ENCODE measurements at regions not wholly inside any gene's neighbourhood (a gene's known extent, or its start where the extent isn't known, plus 50 kb on each side); places are given as distances from the start of the nearest gene placed in this dataset.

GRCh38 chr12:5243014-5243413, 188.9 kb upstream of the NTF3 start:
- in situ Hi-C loops (cut with HindIII; ENCODE audit: low pct_unique_long_range_greater_than_20kb, low sequenced_read_pairs) = no loop called here
- DNase-seq (ENCODE audit: low read depth, low spot score) = no peak

GRCh38 chr12:5244513-5244972, 187.4 kb upstream of the NTF3 start:
- DNase-seq (ENCODE audit: low read depth, low spot score) = no peak
- in situ Hi-C loops (cut with HindIII; ENCODE audit: low pct_unique_long_range_greater_than_20kb, low sequenced_read_pairs) = no loop called here

- no peak for DNase-seq (ENCODE audit: low read depth, low spot score)
- in situ Hi-C loops (cut with HindIII; ENCODE audit: low pct_unique_long_range_greater_than_20kb, low sequenced_read_pairs) = no loop called here
These were observed 185.7 kb upstream of the NTF3 start for GRCh38 chr12:5246196-5246595.

- in situ Hi-C loops (cut with HindIII; ENCODE audit: low pct_unique_long_range_greater_than_20kb, low sequenced_read_pairs) = no loop called here
- no peak for DNase-seq (ENCODE audit: low read depth, low spot score)
These were observed 184.8 kb upstream of the NTF3 start for GRCh38 chr12:5247144-5247543.

GRCh38 chr12:5248230-5248629, 183.7 kb upstream of the NTF3 start:
- DNase-seq (ENCODE audit: low read depth, low spot score) = no peak
- in situ Hi-C loops (cut with HindIII; ENCODE audit: low pct_unique_long_range_greater_than_20kb, low sequenced_read_pairs) = no loop called here

- in situ Hi-C loops (cut with HindIII; ENCODE audit: low pct_unique_long_range_greater_than_20kb, low sequenced_read_pairs) = no loop called here
- DNase-seq (ENCODE audit: low read depth, low spot score) = no peak
These were observed 182.8 kb upstream of the NTF3 start for GRCh38 chr12:5248999-5249526.

GRCh38 chr12:5251092-5251491, 180.8 kb upstream of the NTF3 start:
- no peak for DNase-seq (ENCODE audit: low read depth, low spot score)
- in situ Hi-C loops (cut with HindIII; ENCODE audit: low pct_unique_long_range_greater_than_20kb, low sequenced_read_pairs) = no loop called here

GRCh38 chr12:5251786-5252185, 180.1 kb upstream of the NTF3 start:
- in situ Hi-C loops (cut with HindIII; ENCODE audit: low pct_unique_long_range_greater_than_20kb, low sequenced_read_pairs) = no loop called here
- no peak for DNase-seq (ENCODE audit: low read depth, low spot score)

GRCh38 chr12:5254703-5255102, 177.2 kb upstream of the NTF3 start:
- in situ Hi-C loops (cut with HindIII; ENCODE audit: low pct_unique_long_range_greater_than_20kb, low sequenced_read_pairs) = no loop called here

GRCh38 chr12:5257763-5258495, 174.0 kb upstream of the NTF3 start:
- in situ Hi-C loops (cut with HindIII; ENCODE audit: low pct_unique_long_range_greater_than_20kb, low sequenced_read_pairs) = no loop called here
- DNase-seq (ENCODE audit: low read depth, low spot score) = no peak

More at GRCh38 chr12:5254703-5255102, 177.2 kb upstream of the NTF3 start:
- no peak for DNase-seq (ENCODE audit: low read depth, low spot score)

- in situ Hi-C loops (cut with HindIII; ENCODE audit: low pct_unique_long_range_greater_than_20kb, low sequenced_read_pairs) = no loop called here
These were observed 173.4 kb upstream of the NTF3 start for GRCh38 chr12:5258498-5258897.

GRCh38 chr12:5258926-5259325, 173.0 kb upstream of the NTF3 start:
- no peak for DNase-seq (ENCODE audit: low read depth, low spot score)
- in situ Hi-C loops (cut with HindIII; ENCODE audit: low pct_unique_long_range_greater_than_20kb, low sequenced_read_pairs) = no loop called here

More at GRCh38 chr12:5258498-5258897, 173.4 kb upstream of the NTF3 start:
- no peak for DNase-seq (ENCODE audit: low read depth, low spot score)

GRCh38 chr12:5259523-5259922, 172.4 kb upstream of the NTF3 start:
- in situ Hi-C loops (cut with HindIII; ENCODE audit: low pct_unique_long_range_greater_than_20kb, low sequenced_read_pairs) = no loop called here
- no peak for DNase-seq (ENCODE audit: low read depth, low spot score)

- in situ Hi-C loops (cut with HindIII; ENCODE audit: low pct_unique_long_range_greater_than_20kb, low sequenced_read_pairs) = no loop called here
- DNase-seq (ENCODE audit: low read depth, low spot score) = peak; percentile 42
These were observed 171.8 kb upstream of the NTF3 start for GRCh38 chr12:5260086-5260485.

GRCh38 chr12:5260591-5261086, 171.3 kb upstream of the NTF3 start:
- DNase-seq (ENCODE audit: low read depth, low spot score) = no peak

GRCh38 chr12:5262450-5262849, 169.5 kb upstream of the NTF3 start:
- no peak for DNase-seq (ENCODE audit: low read depth, low spot score)

More at GRCh38 chr12:5260591-5261086, 171.3 kb upstream of the NTF3 start:
- in situ Hi-C loops (cut with HindIII; ENCODE audit: low pct_unique_long_range_greater_than_20kb, low sequenced_read_pairs) = no loop called here

GRCh38 chr12:5262885-5263284, 169.0 kb upstream of the NTF3 start:
- no peak for DNase-seq (ENCODE audit: low read depth, low spot score)

More at GRCh38 chr12:5262450-5262849, 169.5 kb upstream of the NTF3 start:
- in situ Hi-C loops (cut with HindIII; ENCODE audit: low pct_unique_long_range_greater_than_20kb, low sequenced_read_pairs) = no loop called here

GRCh38 chr12:5264006-5264405, 167.9 kb upstream of the NTF3 start:
- no peak for DNase-seq (ENCODE audit: low read depth, low spot score)
- in situ Hi-C loops (cut with HindIII; ENCODE audit: low pct_unique_long_range_greater_than_20kb, low sequenced_read_pairs) = no loop called here

More at GRCh38 chr12:5262885-5263284, 169.0 kb upstream of the NTF3 start:
- in situ Hi-C loops (cut with HindIII; ENCODE audit: low pct_unique_long_range_greater_than_20kb, low sequenced_read_pairs) = no loop called here

Measured in SK-MEL-5 (cell line).